ENCODE measurements at regions not wholly inside any gene's neighbourhood (a gene's known extent, or its start where the extent isn't known, plus 50 kb on each side); places are given as distances from the start of the nearest gene placed in this dataset.

- no peak for TF ChIP-seq ZNF449 (tag by site-specific recombination; IDR thresholded peaks at IDR 0.05)
- no peak for TF ChIP-seq PBX3 (CRISPR knock-in tag; IDR thresholded peaks at IDR 0.05)
- no peak for TF ChIP-seq ZNF785 (tag by site-specific recombination; IDR thresholded peaks at IDR 0.05)
- TF ChIP-seq CTCF (tag by site-specific recombination; IDR thresholded peaks at IDR 0.05) = no peak
- TF ChIP-seq ZNF639 (tag by site-specific recombination; IDR thresholded peaks at IDR 0.05) = no peak
- no peak for TF ChIP-seq ZFP69B (tag by site-specific recombination; IDR thresholded peaks at IDR 0.05)
- TF ChIP-seq ZNF660 (tag by site-specific recombination; IDR thresholded peaks at IDR 0.05) = no peak
- no peak for TF ChIP-seq ZNF76 (tag by site-specific recombination; IDR thresholded peaks at IDR 0.05; ENCODE audit: borderline replicate concordance, low read depth)
- TF ChIP-seq INSM2 (tag by site-specific recombination; IDR thresholded peaks at IDR 0.05) = no peak
- no peak for TF ChIP-seq ZNF341 (tag by site-specific recombination; IDR thresholded peaks at IDR 0.05; ENCODE audit: low read depth)
- no peak for TF ChIP-seq PRDM2 (tag by site-specific recombination; IDR thresholded peaks at IDR 0.05; ENCODE audit: borderline replicate concordance)
- no peak for TF ChIP-seq TSHZ1 (tag by site-specific recombination; IDR thresholded peaks at IDR 0.05; ENCODE audit: borderline replicate concordance)
These were observed 231.7 kb upstream of the ZRANB2 start for GRCh38 chr1:71312545-71312944.
